Stimulated activated CD4-positive, alpha-beta T cell treated with anti-CD3 and anti-CD28 coated beads, Interleukin-2, amount 100 ng/mL, for 4 hours (primary cell): ENCODE measurements at regions not wholly inside any gene's neighbourhood (a gene's known extent, or its start where the extent isn't known, plus 50 kb on each side); places are given as distances from the start of the nearest gene placed in this dataset.

Source experiments
- DNase-seq: peaks from one replicate; pipeline ENCODE4 v3.0.0-alpha.2; 2020; ENCODE audit warnings: low read depth

- no peak for DNase-seq
Observed at GRCh38 chr2:9756692-9757250, 86.5 kb upstream of the TAF1B start.

GRCh38 chr2:9757501-9758264 lies 85.6 kb upstream of the TAF1B start:
- no peak for DNase-seq

GRCh38 chr2:9758741-9759140 lies 84.5 kb upstream of the TAF1B start:
- DNase-seq: no peak

- no peak for DNase-seq
Observed at GRCh38 chr2:9760069-9760901, 83.0 kb upstream of the TAF1B start.

- no peak for DNase-seq
Observed at GRCh38 chr2:9760902-9761228, 82.4 kb upstream of the TAF1B start.

- no peak for DNase-seq
Observed at GRCh38 chr2:9761577-9761976, 81.7 kb upstream of the TAF1B start.

- no peak for DNase-seq
Observed at GRCh38 chr2:9762164-9762563, 81.1 kb upstream of the TAF1B start.

- no peak for DNase-seq
Observed at GRCh38 chr2:9762941-9763340, 80.3 kb upstream of the TAF1B start.

GRCh38 chr2:9763356-9764152 lies 79.7 kb upstream of the TAF1B start:
- no peak for DNase-seq

- no peak for DNase-seq
Observed at GRCh38 chr2:9764153-9764778, 79.0 kb upstream of the TAF1B start.

GRCh38 chr2:9765611-9766531 lies 77.4 kb upstream of the TAF1B start:
- no peak for DNase-seq

GRCh38 chr2:9767656-9768281 lies 75.5 kb upstream of the TAF1B start:
- DNase-seq: no peak

GRCh38 chr2:9768388-9768787 lies 74.9 kb upstream of the TAF1B start:
- no peak for DNase-seq

- no peak for DNase-seq
Observed at GRCh38 chr2:9769171-9770005, 73.9 kb upstream of the TAF1B start.

GRCh38 chr2:9770006-9770307 lies 73.3 kb upstream of the TAF1B start:
- no peak for DNase-seq

GRCh38 chr2:9770308-9771100 lies 72.8 kb upstream of the TAF1B start:
- DNase-seq: peak; percentile 45

- DNase-seq: no peak
Observed at GRCh38 chr2:9771101-9771449, 72.2 kb upstream of the TAF1B start.

- DNase-seq: no peak
Observed at GRCh38 chr2:9771481-9772017, 71.7 kb upstream of the TAF1B start.
